ENCODE measurements at regions not wholly inside any gene's neighbourhood (a gene's known extent, or its start where the extent isn't known, plus 50 kb on each side); places are given as distances from the start of the nearest gene placed in this dataset.

GRCh38 chr3:18635215-18635614, 210.1 kb upstream of the SATB1 start:
- in situ Hi-C loops (cut with HindIII; ENCODE audit: low pct_unique_long_range_greater_than_20kb, low sequenced_read_pairs): no loop called here
- DNase-seq (ENCODE audit: low read depth): no peak

DNA sequence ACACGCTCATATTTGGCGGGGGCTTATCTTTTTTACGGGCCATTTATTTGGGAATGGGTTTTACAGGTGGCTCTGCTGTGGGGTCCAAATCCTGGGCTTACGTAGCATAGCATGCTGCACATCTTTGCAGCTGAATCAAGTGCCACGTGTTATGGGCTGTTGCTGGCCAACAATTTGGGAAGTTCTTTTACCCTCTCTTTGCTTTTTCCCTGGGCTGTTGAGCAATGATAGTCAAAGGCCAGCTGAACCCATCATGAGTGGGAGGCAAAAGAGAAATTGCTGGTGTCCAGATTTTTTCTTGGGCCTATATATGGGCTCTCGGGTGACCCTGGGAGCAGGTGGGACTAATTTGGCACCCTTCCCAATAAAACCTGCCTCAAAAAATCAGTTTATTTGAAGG, 209.3 kb upstream of the SATB1 start:
- in situ Hi-C loops (cut with HindIII; ENCODE audit: low pct_unique_long_range_greater_than_20kb, low sequenced_read_pairs): no loop called here
- DNase-seq (ENCODE audit: low read depth): no peak

GRCh38 chr3:18633002-18633401, 207.9 kb upstream of the SATB1 start:
- DNase-seq (ENCODE audit: low read depth): no peak
- in situ Hi-C loops (cut with HindIII; ENCODE audit: low pct_unique_long_range_greater_than_20kb, low sequenced_read_pairs): no loop called here

DNA sequence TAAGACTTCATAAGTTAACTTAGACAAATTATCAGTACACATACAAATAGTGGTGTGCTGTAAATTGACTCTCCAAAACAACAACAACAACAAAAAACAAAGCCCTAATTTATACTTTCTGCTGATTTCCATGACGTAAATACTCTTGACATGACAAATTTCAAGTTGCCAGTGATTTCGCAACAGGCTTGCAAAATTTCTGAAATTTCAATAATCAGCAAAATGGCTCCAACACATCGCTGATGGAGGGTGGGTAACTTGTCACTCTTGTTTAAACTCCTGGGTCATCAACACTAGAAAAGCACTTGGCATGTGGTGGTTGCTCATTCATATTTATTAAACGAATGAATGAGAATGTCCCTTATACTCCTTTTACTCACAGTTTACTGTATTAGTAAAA, 205.2 kb upstream of the SATB1 start:
- in situ Hi-C loops (cut with HindIII; ENCODE audit: low pct_unique_long_range_greater_than_20kb, low sequenced_read_pairs): no loop called here
- DNase-seq (ENCODE audit: low read depth): no peak

- in situ Hi-C loops (cut with HindIII; ENCODE audit: low pct_unique_long_range_greater_than_20kb, low sequenced_read_pairs): no loop called here
- DNase-seq (ENCODE audit: low read depth): no peak
Measured at GRCh38 chr3:18625085-18625484, 199.9 kb upstream of the SATB1 start.

DNA sequence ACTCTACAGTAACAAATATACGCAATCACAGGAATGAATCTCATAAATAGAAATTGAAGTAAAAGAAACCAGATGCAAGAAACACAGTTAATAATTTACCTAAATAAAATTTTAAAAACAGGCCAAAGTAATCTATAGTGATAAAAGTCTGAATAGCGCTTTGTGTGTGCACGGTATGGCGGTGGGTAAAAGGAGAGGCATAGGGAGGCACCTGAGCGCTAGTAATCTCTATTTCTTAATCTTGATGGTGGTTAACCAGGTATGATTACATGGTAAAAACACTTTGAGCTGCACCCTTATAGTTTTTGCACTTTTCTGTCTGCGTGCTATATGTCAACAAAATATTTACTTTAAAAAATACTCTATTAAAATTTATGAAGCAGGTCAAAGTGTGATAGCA, 198.1 kb upstream of the SATB1 start:
- DNase-seq (ENCODE audit: low read depth): no peak
- in situ Hi-C loops (cut with HindIII; ENCODE audit: low pct_unique_long_range_greater_than_20kb, low sequenced_read_pairs): no loop called here

GRCh38 chr3:18618723-18619122, 193.6 kb upstream of the SATB1 start:
- DNase-seq (ENCODE audit: low read depth): no peak
- in situ Hi-C loops (cut with HindIII; ENCODE audit: low pct_unique_long_range_greater_than_20kb, low sequenced_read_pairs): no loop called here

GRCh38 chr3:18611991-18612390, 186.9 kb upstream of the SATB1 start:
- no peak for DNase-seq (ENCODE audit: low read depth)
- in situ Hi-C loops (cut with HindIII; ENCODE audit: low pct_unique_long_range_greater_than_20kb, low sequenced_read_pairs): no loop called here

DNA sequence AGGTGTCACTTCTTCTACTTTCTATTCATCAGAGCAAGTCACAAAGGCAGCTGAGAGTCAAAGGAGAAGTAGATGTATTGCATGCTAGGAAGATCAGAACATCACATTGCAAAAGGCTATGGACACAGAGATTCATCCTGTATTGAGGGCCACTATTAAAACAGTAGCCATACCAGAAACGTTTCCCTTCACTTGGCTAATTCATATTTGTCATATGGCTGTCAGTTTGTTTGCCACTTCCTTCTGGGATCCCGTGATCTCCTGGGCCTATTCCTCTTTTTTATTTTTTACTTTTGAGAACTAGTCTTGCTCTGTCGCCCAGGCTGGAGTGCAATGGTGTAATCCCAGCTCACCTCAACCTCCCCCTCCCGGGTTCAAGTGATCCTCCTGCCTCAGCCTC, 184.0 kb upstream of the SATB1 start:
- in situ Hi-C loops (cut with HindIII; ENCODE audit: low pct_unique_long_range_greater_than_20kb, low sequenced_read_pairs): no loop called here
- no peak for DNase-seq (ENCODE audit: low read depth)

DNA sequence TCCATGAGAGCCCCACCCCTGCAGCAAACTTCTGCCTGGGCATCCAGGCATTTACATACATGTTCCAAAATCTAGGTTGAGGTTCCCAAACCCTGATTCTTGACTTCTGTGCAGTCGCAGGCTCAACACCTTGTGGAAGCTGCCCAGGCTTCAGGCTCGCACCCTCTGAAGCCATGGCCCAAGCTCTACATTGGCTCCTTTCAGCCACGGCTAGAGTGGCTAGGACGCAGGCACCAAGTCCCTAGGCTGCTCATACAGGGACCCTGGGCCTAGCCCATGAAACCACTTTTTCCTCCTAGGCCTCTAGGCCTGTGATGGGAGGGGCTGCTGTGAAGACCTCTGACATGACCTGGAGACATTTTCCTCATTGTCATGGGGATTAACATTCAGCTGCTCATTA, 172.8 kb upstream of the SATB1 start:
- no peak for DNase-seq (ENCODE audit: low read depth)
- in situ Hi-C loops (cut with HindIII; ENCODE audit: low pct_unique_long_range_greater_than_20kb, low sequenced_read_pairs): no loop called here

DNA sequence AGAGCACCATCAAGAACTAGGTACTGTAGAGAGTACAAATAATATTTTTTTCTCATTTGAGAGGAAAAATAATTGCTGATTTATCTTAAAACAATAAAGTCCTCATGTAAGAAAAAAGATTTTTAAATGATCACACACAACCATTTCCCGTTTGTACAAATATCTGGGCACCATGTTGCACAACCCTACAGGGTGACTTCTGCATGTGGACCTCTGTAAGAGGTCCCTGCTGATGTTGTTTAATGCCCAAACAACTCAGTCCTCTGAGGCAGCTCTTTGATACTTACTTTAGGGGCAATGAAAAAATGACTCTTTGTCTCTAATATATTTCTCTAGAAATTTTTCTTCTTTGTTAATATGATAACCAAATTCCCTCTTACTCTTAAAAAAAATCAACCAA, 168.1 kb upstream of the SATB1 start:
- DNase-seq (ENCODE audit: low read depth): no peak
- in situ Hi-C loops (cut with HindIII; ENCODE audit: low pct_unique_long_range_greater_than_20kb, low sequenced_read_pairs): no loop called here

DNA sequence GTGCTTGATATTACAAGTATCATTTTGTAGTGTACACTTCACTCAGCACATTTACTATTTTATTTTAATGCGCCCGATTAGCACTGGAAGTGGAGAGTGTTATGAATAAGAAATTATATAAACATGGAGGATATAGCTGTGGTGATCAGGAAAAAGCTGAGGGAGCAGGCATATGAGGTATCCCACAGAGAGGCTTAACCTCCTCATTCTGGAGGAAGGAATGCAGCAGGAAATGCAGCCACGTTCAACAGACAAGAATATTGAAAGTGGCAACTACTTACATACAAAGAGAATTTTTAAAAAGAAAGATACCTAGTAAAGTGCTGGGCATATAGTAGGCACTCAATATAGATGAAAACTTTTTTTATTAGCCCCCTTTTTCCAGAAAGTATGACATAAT, 166.0 kb upstream of the SATB1 start:
- no peak for DNase-seq (ENCODE audit: low read depth)
- in situ Hi-C loops (cut with HindIII; ENCODE audit: low pct_unique_long_range_greater_than_20kb, low sequenced_read_pairs): no loop called here

- DNase-seq (ENCODE audit: low read depth): no peak
- in situ Hi-C loops (cut with HindIII; ENCODE audit: low pct_unique_long_range_greater_than_20kb, low sequenced_read_pairs): no loop called here
Measured at GRCh38 chr3:18586076-18586475, 160.9 kb upstream of the SATB1 start.

GRCh38 chr3:18585004-18585968, 160.1 kb upstream of the SATB1 start:
- in situ Hi-C loops (cut with HindIII; ENCODE audit: low pct_unique_long_range_greater_than_20kb, low sequenced_read_pairs): no loop called here
- DNase-seq (ENCODE audit: low read depth): no peak

DNA sequence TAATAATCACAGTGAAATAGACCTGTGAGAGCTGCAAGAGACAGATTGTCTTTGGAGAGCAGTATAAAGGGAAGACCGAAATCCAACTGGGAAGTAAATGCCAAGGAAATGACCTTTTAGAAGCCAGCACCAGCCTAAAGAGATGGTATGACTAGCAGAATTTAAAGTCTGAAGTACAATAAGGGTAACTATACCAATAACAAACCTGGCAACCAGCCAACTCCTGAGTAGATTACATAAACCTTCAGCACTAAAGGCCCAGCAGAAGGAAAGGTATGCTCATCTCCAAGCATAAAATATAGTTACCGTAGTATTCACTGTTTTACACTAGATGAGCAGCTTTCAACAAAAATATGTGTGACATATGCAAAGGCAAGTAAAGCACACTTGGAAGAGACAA, 155.1 kb upstream of the SATB1 start:
- in situ Hi-C loops (cut with HindIII; ENCODE audit: low pct_unique_long_range_greater_than_20kb, low sequenced_read_pairs): no loop called here
- DNase-seq (ENCODE audit: low read depth): no peak

DNA sequence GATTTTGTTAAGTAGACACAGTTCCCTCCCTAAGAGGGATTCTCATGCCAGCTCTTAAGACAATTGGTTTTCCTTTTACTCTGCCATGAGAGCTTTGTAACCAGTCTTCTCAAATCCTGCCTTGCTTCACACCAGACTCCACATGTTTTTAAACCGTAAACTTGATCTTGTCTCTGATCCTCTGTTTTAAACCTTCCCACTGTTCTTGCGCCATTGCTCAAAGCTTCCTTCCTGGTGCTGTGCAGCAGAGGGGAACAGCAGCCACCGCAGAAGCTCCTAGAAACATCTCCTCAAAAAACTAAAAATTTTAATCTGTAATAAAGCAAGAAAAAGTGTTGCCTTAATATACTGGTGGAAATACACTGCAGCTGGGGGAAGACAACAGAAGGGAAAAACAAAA, 154.5 kb upstream of the SATB1 start:
- no peak for DNase-seq (ENCODE audit: low read depth)
- in situ Hi-C loops (cut with HindIII; ENCODE audit: low pct_unique_long_range_greater_than_20kb, low sequenced_read_pairs): no loop called here

DNA sequence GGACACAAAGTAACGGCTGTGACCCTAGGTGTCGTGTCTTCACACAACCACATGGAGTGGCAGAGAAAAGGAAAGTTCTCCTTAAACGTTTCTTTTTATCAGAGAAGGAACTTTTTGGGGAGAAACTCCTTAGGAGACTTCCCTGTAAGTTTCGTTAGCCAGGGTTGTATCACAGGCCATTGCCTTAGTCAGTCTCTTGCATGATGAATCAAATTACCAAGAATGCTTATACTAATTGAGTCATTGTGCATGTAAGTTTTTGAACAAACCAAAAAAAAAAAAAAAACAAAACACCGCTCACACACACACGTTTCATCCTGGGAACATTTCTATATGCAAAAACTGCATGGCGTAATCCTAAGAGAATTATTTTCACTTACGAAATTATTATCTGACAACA, 150.4 kb upstream of the SATB1 start:
- DNase-seq (ENCODE audit: low read depth): no peak
- in situ Hi-C loops (cut with HindIII; ENCODE audit: low pct_unique_long_range_greater_than_20kb, low sequenced_read_pairs): no loop called here

DNA sequence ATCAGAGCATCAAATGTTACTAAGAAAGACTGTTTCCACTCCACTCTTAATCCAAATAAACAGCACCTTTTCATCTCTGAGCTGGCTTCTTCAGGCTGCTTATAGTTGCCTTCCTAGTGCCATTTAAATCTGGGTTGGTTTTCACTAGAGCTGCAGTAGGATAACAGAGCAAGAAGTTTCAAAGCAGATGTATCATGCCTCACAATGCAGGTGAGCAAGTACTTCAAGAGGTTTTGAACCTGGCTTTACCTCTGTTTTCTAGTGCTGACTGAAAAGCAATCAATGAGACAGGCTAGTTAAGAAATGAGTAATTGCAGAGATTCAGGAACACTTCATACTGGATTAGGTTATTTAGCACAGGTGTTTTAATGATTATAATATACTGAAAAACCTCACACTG, 147.7 kb upstream of the SATB1 start:
- no peak for DNase-seq (ENCODE audit: low read depth)
- in situ Hi-C loops (cut with HindIII; ENCODE audit: low pct_unique_long_range_greater_than_20kb, low sequenced_read_pairs): no loop called here

GRCh38 chr3:18567293-18567692, 142.2 kb upstream of the SATB1 start:
- DNase-seq (ENCODE audit: low read depth): no peak
- in situ Hi-C loops (cut with HindIII; ENCODE audit: low pct_unique_long_range_greater_than_20kb, low sequenced_read_pairs): no loop called here
